NCI-H748 (cell line): ENCODE measurements at regions not wholly inside any gene's neighbourhood (a gene's known extent, or its start where the extent isn't known, plus 50 kb on each side); places are given as distances from the start of the nearest gene placed in this dataset.

Experiments used
- DNase-seq: peaks from one replicate; lab custom pipeline; 2025; ENCODE audit not compliant: unreplicated experiment; lab: John Stamatoyannopoulos, UW

GRCh38 chr15:85941186-85941855 is 138.3 kb upstream of the AGBL1 start:
- no peak for DNase-seq

GRCh38 chr15:85942632-85943031 is 137.0 kb upstream of the AGBL1 start:
- no peak for DNase-seq

- no peak for DNase-seq
These were observed 136.5 kb upstream of the AGBL1 start for GRCh38 chr15:85943151-85943550.

DNA sequence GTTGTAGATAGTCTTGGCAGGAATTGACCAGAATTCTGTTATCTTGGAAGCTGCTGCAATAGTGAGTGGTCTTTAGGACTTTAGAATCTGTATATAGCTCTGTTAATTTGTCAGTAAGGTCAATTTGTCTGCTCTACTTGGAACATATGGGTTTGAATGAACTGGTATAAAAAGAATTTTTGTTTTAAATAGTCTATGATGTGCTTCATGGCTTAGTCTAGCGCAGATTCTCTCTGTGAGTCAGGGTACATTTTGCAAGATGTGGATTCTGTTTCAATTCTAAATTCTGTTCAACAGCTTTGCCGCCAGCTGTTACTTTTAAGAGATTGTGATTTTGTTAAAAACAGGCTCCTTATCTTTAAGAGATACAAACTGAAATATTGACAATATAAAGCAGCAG is 135.9 kb upstream of the AGBL1 start:
- DNase-seq = no peak

- DNase-seq = no peak
These were observed 132.7 kb upstream of the AGBL1 start for GRCh38 chr15:85947021-85947420.

GRCh38 chr15:85947936-85948335 is 131.7 kb upstream of the AGBL1 start:
- no peak for DNase-seq

GRCh38 chr15:85950101-85950500 is 129.6 kb upstream of the AGBL1 start:
- no peak for DNase-seq

GRCh38 chr15:85954586-85954985 is 125.1 kb upstream of the AGBL1 start:
- DNase-seq = no peak

DNA sequence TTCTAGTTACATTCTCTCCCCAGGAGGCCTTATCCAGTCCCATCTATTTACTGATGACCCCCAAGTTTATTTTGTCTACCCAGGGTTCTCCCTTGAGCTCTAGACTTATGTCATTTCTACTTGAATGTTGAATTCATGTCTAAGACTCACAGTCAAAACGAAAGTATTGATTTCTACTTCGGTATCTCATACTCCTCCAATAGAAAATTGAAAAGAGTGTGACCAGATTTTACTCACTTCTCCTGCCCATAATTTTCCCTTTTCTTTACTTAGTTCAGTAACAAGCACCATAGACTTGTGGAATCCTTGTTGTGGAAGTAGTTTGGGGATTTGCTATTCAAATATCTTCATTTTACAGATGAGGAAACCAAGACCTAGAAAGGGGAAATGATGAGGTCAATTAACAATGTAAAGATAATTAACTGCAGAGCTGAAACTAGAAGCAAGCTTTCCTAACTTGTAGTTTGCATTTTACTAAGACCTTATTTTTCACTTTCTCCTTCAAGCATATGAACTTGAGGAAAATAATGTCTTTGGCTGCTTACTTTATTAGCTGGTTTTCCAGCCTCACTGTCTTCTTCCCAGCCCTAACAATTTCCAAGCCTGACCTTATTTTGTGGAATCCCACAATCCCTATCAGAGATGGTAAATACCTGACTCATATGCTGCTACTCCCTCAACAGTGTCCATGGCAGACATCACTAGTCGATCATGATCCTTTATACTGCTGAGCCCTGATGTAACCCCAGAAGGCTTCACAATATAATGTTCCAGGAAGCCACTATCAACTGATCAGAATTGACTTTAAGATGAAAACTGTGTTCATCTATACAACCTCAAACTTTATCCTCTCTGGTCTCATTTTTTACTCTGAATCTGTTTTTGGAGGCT is 123.9 kb upstream of the AGBL1 start:
- no peak for DNase-seq

- no peak for DNase-seq
These were observed 123.0 kb upstream of the AGBL1 start for GRCh38 chr15:85956532-85957275.

DNA sequence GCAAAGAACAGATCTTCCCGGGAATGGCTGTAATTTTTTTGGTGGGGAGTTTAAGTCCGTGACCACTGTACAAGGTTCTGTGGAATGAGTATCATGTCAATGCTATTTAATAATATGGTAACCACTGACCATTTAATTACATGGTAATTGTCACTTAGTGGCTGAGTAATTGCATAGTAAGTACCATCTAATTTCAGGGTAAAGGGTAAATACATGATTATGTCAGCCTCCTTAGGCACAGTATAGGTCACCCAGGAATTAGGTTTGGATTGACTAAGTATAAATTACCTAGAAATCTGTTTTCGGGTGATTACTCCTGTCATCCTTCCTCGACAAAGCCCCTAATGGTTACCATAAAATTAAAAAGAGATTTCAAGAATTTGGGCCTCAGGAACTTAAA is 120.1 kb upstream of the AGBL1 start:
- peak; percentile 32 for DNase-seq

- DNase-seq = no peak
These were observed 119.3 kb upstream of the AGBL1 start for GRCh38 chr15:85960381-85960780.

- DNase-seq = no peak
These were observed 117.8 kb upstream of the AGBL1 start for GRCh38 chr15:85961821-85962220.

GRCh38 chr15:85963262-85963760 is 116.4 kb upstream of the AGBL1 start:
- DNase-seq = no peak

DNA sequence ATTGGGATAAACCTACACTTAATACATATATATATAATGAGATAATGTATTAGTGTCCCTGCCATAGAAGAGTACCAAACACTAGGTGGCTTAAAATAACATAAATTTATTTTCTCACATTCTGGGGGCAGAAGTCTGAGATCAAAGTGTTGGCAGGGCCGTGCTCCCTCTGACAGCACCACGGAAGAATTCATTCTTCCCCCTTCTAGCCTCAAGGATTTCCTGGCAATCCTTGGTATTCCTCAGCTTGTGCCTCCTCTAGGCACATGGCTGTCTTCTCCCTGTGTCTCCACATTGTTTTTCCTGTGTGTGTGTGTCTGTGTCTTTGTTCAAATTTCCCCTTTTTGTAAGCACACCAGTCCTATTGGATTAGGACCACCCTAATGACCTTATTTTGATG is 115.2 kb upstream of the AGBL1 start:
- DNase-seq = no peak

DNA sequence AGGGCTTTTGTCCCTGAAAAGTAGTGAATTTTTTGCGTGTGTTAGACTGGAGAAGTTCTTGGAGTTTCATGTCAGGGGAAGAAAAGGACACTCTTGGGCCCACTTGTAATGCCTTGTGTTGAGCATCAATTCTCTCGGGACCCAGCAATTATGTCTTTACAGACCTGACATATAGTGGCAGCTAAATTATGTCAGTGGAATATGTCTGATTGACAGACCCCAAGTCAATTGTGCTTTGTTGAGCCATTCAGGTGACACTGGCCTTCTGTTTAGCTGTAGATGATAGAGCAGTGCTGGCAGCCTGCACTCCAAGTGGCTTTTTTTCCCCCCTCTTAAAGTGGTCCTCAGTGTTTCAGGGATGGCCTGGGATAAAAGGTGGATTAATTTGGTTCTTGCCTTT is 112.1 kb upstream of the AGBL1 start:
- no peak for DNase-seq

GRCh38 chr15:85972805-85973540 is 106.7 kb upstream of the AGBL1 start:
- no peak for DNase-seq

DNA sequence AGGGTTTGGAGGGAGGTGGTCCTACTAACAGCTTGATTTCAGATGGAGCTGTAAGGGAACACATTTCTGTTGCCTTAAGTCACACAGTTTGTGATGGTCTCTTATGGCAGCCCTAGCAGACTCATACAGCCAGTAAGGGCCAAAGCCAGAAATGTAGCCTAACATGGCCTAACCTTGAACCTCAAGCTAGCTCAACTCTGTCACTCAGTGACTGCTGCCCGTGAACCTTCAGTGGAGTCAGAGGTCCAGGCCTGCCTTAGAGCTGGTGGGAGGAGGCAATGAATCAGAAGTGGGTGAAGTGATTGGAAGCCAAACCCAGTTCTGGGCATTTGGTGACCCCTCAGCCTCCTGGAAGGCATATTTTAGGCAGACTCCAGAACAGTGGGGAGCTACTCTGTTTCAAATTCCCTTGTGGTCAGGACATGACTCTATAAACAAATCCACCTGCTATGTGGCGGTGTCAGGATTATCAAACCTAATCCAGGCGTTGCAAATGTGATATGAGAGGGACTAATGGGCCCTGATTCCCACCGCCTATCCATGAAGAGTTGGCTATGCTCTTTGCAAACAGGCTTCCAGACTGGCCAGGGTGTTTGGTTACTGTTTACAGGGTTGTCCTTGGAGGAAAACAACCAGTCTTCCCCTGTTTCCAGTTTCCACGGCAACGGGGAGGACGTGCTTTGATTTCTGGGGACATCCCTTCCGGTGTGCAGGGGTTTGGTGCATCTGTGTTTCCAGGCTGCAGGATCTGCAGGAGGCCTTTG is 105.9 kb upstream of the AGBL1 start:
- DNase-seq = peak; percentile 71

DNA sequence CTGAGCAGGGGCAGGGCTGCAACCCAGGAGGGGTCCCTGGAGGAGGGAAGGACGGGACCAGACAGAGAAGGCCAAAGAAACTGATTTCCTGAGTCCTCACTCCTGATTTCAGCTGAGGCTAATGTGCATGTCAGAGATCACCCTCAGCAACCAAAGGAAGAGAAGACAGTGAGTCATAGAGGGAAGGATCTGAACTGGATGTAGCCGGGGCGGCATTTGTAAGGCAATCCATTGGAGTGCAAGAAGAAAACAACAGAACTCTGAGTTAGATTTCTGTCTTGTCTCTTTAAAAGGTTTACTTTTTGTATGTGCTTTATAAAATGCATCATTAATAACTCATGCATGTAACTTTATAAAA is 105.3 kb upstream of the AGBL1 start:
- DNase-seq = no peak

GRCh38 chr15:85974742-85975141 is 104.9 kb upstream of the AGBL1 start:
- DNase-seq = no peak
